ENCODE measurements at regions not wholly inside any gene's neighbourhood (a gene's known extent, or its start where the extent isn't known, plus 50 kb on each side); places are given as distances from the start of the nearest gene placed in this dataset.

DNA sequence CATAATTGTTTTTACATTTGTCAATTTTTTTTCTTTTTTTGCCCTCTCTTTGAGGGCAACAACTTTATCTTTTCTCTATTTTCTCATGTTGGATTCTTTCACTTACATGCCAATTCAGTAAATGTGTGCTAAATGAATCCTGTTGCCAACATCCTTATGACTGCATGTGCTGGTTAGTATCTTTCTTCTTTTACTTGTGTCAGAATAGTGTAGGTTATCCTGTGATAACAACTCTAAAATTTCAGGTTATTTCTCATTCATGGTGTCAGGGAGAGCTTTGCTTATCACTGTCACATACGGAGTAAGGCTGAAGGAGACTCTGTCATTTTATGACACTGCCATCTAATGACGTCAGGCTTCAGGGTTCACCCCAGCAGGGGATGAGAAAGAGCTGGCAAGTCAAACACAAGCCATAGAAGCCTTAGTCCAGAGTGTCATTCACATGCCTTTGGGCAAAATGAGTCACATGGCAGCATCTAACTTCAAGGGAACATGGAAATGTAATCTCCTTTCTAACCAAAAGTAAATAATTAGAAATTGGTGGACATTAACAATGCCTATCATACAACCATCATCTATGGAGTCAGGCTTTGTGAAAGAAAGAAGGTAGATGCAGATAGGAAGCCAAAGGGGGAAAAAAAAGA is 242.5 kb upstream of the ATP2B1 start:
- ChIA-PET POLR2A (interaction anchor here (0.6 to 1.5 kb wide), 2 partner anchors 242 to 329 kb away, joined by 3 read pairs; partner anchors contain the start of gene ATP2B1), CTCF (interaction anchor here (1.4 to 2.3 kb wide), 2 partner anchors 88 to 242 kb away, joined by 4 to 7 read pairs; partner anchors contain the start of gene ATP2B1)
- H3K9me3 ChIP-seq (ENCODE audit: low read length), result no peaks in the 10 kb centered on the region
- H3K27me3 Mint-ChIP-seq, result no peaks in the 10 kb centered on the region
- peak overlapping the region in 6 of 7 donors; percentile 7 to 65 (median 38) for H3K4me3 Mint-ChIP-seq
- H3K4me1 ChIP-seq (ENCODE audit: insufficient read depth, low read length), result peaks cover 40% of the 10 kb centered on the region
- no peaks in the 10 kb centered on the region for H3K27me3 ChIP-seq (ENCODE audit: insufficient read depth, low read length, poor library complexity, severe bottlenecking)
- H3K9me3 Mint-ChIP-seq, result no peaks in the 10 kb centered on the region
- H3K27ac ChIP-seq (ENCODE audit: low read depth, low read length), result no peak overlapping the region
- no peak overlapping the region for H3K4me3 ChIP-seq (ENCODE audit: low read length)
- H3K4me1 Mint-ChIP-seq, result peaks cover 43 to 62% (median 57%) of the 10 kb centered on the region in 3 donors
- no peaks in the 10 kb centered on the region for H3K36me3 ChIP-seq (ENCODE audit: insufficient read depth, low read length)
- DNase-seq, result peak in 1 of 5 donors; percentile 13
- H3K27ac Mint-ChIP-seq, result peak overlapping the region; percentile 51 to 96 (median 84)
- no peaks in the 10 kb centered on the region for H3K36me3 Mint-ChIP-seq

DNA sequence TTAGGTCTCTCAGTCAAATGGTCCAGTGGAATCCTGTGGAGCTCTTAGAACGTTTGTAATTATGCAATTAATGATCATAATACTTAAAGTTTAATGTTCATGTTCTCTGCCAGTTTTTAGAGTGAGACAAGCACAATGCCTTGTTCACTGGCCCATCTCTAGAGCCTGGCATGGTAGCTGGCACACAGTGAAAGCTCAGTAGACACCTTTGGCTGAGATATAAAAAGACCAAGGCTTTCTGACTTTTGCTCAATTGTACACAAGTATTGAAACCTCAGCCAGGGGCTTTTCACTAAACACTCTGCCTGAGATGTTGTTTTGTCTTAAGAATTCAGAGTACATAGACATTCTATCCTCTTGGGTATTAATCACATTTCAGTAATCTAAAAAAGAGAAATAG is 241.8 kb upstream of the ATP2B1 start:
- Mint-ChIP-seq H3K27me3 (no peaks in the 10 kb centered on the region), H3K36me3 (no peaks in the 10 kb centered on the region), H3K4me1 (peaks cover 43 to 67% (median 62%) of the 10 kb centered on the region in 3 donors), H3K9me3 (no peaks in the 10 kb centered on the region), H3K27ac (peak overlapping the region; percentile 66 to 96 (median 84)), H3K4me3 (peak overlapping the region; percentile 4 to 54 (median 32))
- Histone ChIP-seq H3K27ac (ENCODE audit: low read depth, low read length) (peak overlapping the region; percentile 40), H3K9me3 (ENCODE audit: low read length) (no peaks in the 10 kb centered on the region), H3K4me3 (ENCODE audit: low read length) (peak overlapping the region; percentile 0), H3K36me3 (ENCODE audit: insufficient read depth, low read length) (no peaks in the 10 kb centered on the region), H3K27me3 (ENCODE audit: insufficient read depth, low read length, poor library complexity, severe bottlenecking) (no peaks in the 10 kb centered on the region), H3K4me1 (ENCODE audit: insufficient read depth, low read length) (peaks cover 40% of the 10 kb centered on the region)
- CTCF ChIA-PET, result interaction anchor here (0.7 to 2.3 kb wide), 7 partner anchors 10 to 407 kb away, joined by 3 to 7 read pairs (median 3); partner anchors contain the start of gene ATP2B1
- no peak for DNase-seq
- POLR2A ChIA-PET, result interaction anchor here (1.5 kb wide), 1 partner anchor 241 kb away, joined by 3 read pairs; the partner anchor contains the start of gene ATP2B1

DNA sequence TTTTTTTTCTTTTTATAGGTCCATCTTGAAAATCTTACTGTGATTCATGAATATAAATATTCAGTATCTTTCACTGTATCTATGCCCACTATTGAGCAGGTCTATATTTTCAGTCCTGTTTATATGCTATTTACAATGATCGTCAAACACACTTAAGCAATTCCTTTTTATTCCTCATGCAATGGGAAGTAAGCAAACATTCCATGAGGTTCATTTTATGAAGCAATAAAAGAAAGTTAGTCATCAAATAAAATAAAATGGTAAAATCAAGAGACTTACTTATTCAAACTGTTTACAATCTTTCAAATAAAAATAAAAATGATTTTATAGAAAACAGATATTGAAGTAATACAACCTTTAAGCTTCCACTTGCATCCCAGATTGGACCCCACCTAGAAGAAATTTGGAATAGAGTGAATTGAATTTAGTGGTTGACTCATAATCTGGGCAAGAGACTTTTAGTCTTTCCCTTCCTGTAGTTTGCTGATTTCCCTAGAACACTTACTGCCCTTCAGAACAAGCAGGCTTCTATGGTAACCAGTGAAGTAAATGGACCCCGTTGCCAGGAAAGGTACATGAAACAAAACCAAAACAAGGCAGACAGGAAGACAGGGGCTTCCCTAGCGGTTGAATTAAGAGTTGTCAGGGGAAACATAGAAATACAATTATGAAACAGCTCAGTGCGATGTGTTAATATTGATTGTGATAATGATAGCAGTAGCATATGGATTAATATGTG is 241.0 kb upstream of the ATP2B1 start:
- Mint-ChIP-seq H3K36me3 (no peaks in the 10 kb centered on the region), H3K27ac (peak overlapping the region; percentile 66 to 96 (median 88)), H3K4me3 (peak overlapping the region; percentile 4 to 54 (median 38)), H3K27me3 (no peaks in the 10 kb centered on the region), H3K4me1 (peaks cover 47 to 74% (median 68%) of the 10 kb centered on the region in 3 donors), H3K9me3 (no peaks in the 10 kb centered on the region)
- DNase-seq, result peak in 4 of 5 donors; percentile 48 to 88 (median 84)
- Histone ChIP-seq H3K4me1 (ENCODE audit: insufficient read depth, low read length) (peaks cover 40% of the 10 kb centered on the region), H3K4me3 (ENCODE audit: low read length) (peak overlapping the region; percentile 0), H3K27ac (ENCODE audit: low read depth, low read length) (peak overlapping the region; percentile 40), H3K27me3 (ENCODE audit: insufficient read depth, low read length, poor library complexity, severe bottlenecking) (no peaks in the 10 kb centered on the region), H3K9me3 (ENCODE audit: low read length) (no peaks in the 10 kb centered on the region), H3K36me3 (ENCODE audit: insufficient read depth, low read length) (no peaks in the 10 kb centered on the region)
- POLR2A ChIA-PET, result interaction anchor here (0.7 to 1.5 kb wide), 2 partner anchors 86 to 241 kb away, joined by 3 read pairs; partner anchors contain the start of gene ATP2B1
- CTCF ChIA-PET, result interaction anchor here (0.7 to 2.3 kb wide), 9 partner anchors 11 to 406 kb away, joined by 3 to 7 read pairs (median 3); partner anchors contain the start of gene ATP2B1

DNA sequence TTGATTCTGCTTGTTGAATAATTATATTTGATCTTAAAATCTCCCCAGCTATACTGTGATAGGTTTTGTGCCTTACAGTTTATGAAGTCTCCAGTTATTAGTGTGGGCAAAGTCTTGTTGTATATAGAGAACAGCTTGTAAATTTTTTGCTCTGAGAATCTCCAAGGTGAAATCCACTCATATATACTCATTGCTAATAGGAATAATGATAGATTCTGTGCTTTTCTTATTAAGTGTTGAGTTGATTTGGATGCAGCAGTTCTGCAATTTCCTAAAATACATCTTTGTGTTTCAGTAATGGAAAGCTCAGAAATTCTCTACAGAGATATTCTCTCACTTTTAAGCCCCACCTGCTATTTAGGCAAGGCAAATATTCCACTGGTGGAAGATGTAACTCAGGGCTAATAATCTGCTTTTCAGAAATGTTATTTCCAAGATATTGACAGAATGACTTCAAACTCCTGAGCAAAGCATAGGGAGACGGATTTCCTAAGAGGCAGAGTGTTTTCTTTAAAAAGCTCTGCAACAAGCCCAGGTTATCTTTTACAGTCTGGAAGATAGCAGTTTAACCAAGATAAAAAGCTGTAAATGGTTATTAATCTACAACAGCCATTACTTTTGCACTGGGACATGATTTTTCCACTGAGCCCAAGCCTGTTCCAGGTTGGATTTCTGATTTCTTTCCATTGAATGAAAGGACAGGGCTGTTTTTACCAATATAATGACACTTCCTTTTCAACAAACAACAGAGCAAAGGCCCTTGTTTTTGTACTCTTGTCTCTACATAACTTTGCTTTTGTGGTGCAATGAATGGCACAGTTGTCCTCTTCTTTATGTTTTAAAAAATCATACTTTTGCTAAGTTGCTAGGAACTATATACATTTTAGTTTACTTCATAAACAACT is 239.9 kb upstream of the ATP2B1 start:
- peak overlapping the region in 4 of 7 donors; percentile 5 to 56 (median 33) for H3K4me3 Mint-ChIP-seq
- peaks cover 52 to 85% (median 78%) of the 10 kb centered on the region in 3 donors for H3K4me1 Mint-ChIP-seq
- ChIA-PET POLR2A (interaction anchor here (1.9 kb wide), 1 partner anchor 239 kb away, joined by 10 read pairs; the partner anchor contains the start of gene ATP2B1), CTCF (interaction anchor here (1.1 to 1.8 kb wide), 4 partner anchors 64 to 247 kb away, joined by 3 to 5 read pairs (median 4); partner anchors contain the start of gene ATP2B1)
- Histone ChIP-seq H3K4me1 (ENCODE audit: insufficient read depth, low read length) (peaks cover 40% of the 10 kb centered on the region), H3K27me3 (ENCODE audit: insufficient read depth, low read length, poor library complexity, severe bottlenecking) (no peaks in the 10 kb centered on the region), H3K27ac (ENCODE audit: low read depth, low read length) (no peak overlapping the region), H3K36me3 (ENCODE audit: insufficient read depth, low read length) (no peaks in the 10 kb centered on the region), H3K9me3 (ENCODE audit: low read length) (no peaks in the 10 kb centered on the region), H3K4me3 (ENCODE audit: low read length) (no peak overlapping the region)
- no peaks in the 10 kb centered on the region for H3K36me3 Mint-ChIP-seq
- H3K27ac Mint-ChIP-seq, result peak overlapping the region; percentile 66 to 96 (median 88)
- no peak for DNase-seq
- no peaks in the 10 kb centered on the region for H3K9me3 Mint-ChIP-seq
- no peaks in the 10 kb centered on the region for H3K27me3 Mint-ChIP-seq

DNA sequence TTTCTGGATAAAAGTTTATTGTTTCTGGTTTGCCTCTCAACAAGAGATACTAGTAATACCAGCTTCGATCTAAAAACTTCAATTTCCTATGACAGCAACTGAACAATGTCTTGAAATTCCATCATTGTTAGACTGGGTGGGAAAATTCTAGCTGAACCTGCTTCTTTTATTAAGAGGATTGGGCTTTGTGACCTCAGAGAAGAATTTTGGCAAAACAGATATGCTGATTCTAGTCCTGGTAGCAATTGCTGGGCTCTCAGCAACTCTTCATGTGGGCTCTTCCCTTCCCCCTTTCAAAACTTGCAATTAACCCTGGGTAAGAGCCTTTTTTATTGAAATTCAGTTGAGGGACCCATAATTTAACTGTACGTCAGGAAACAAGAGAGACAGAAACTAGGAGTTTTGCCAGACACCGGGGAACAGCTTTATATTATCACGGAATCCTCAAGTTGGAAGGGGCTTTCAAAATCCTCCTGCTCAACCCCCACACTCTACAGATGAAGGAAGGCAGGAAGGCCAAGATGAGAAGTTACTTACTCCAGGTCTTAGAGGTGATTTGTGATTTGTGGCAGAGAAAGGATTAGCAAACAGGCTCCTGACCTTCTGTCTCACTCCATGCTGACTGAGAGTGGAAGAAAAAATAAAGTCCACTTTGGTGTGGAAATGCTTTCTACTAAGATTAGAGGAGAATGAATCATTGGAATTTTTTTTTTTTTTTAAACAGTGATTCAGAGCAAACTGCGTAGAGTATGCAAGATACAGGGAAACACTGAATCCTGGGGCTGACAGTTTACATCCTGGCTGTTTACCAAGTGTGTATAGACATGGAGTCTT is 239.0 kb upstream of the ATP2B1 start:
- Histone ChIP-seq H3K4me1 (ENCODE audit: insufficient read depth, low read length) (peaks cover 40% of the 10 kb centered on the region), H3K27me3 (ENCODE audit: insufficient read depth, low read length, poor library complexity, severe bottlenecking) (no peaks in the 10 kb centered on the region), H3K4me3 (ENCODE audit: low read length) (no peak overlapping the region), H3K27ac (ENCODE audit: low read depth, low read length) (no peak overlapping the region), H3K36me3 (ENCODE audit: insufficient read depth, low read length) (no peaks in the 10 kb centered on the region), H3K9me3 (ENCODE audit: low read length) (no peaks in the 10 kb centered on the region)
- H3K27me3 Mint-ChIP-seq, result no peaks in the 10 kb centered on the region
- no peaks in the 10 kb centered on the region for H3K9me3 Mint-ChIP-seq
- H3K36me3 Mint-ChIP-seq, result no peaks in the 10 kb centered on the region
- POLR2A ChIA-PET, result interaction anchor here (1.9 kb wide), 1 partner anchor 238 kb away, joined by 10 read pairs; the partner anchor contains the start of gene ATP2B1
- CTCF ChIA-PET, result interaction anchor here (1.0 to 1.8 kb wide), 3 partner anchors 63 to 319 kb away, joined by 3 to 5 read pairs (median 3); partner anchors contain the start of gene ATP2B1
- H3K27ac Mint-ChIP-seq, result peak overlapping the region; percentile 66 to 96 (median 88)
- peaks cover 58 to 88% (median 86%) of the 10 kb centered on the region in 3 donors for H3K4me1 Mint-ChIP-seq
- H3K4me3 Mint-ChIP-seq, result peak overlapping the region in 1 of 7 donors; percentile 5
- DNase-seq, result no peak

DNA sequence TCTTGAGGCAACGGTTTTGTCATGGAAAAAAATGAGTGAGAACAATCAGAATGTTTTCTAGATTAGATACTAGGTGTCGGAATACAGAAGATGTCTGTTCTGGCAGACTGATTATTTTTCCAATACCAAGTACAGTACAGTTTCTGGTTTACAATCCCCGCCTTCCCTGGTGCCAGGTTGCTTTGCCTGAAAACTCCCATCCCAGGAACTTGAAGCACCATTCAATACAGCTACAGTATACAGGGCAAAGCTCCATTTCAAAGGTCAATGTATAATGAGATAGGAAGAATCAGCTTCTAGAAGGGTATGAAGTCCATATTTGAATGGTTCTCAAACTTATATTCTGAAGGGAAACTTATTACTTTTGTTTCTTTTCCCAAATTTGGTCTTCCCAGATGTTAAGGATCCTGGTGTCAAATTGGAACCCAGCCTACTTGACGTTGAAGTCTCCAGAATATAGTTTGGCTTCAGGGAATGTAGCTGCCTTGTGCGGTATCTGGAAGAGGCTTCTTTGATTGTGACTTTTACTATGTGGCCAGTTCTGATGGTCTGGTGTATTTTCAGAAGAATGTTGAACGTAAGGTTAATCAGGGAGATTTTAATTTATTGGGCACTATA is 238.0 kb upstream of the ATP2B1 start:
- Mint-ChIP-seq H3K4me3 (no peak overlapping the region), H3K4me1 (peaks cover 61 to 92% (median 91%) of the 10 kb centered on the region in 3 donors), H3K27me3 (peaks cover 0 to 1% of the 10 kb centered on the region in 2 donors), H3K27ac (peak overlapping the region in 7 of 8 donors; percentile 0 to 91 (median 13)), H3K9me3 (no peaks in the 10 kb centered on the region), H3K36me3 (no peaks in the 10 kb centered on the region)
- Histone ChIP-seq H3K36me3 (ENCODE audit: insufficient read depth, low read length) (no peaks in the 10 kb centered on the region), H3K4me3 (ENCODE audit: low read length) (no peak overlapping the region), H3K27me3 (ENCODE audit: insufficient read depth, low read length, poor library complexity, severe bottlenecking) (no peaks in the 10 kb centered on the region), H3K27ac (ENCODE audit: low read depth, low read length) (no peak overlapping the region), H3K9me3 (ENCODE audit: low read length) (no peaks in the 10 kb centered on the region), H3K4me1 (ENCODE audit: insufficient read depth, low read length) (peaks cover 37% of the 10 kb centered on the region)
- ChIA-PET CTCF (interaction anchor here (1.0 to 1.8 kb wide), 4 partner anchors 10 to 318 kb away, joined by 3 to 5 read pairs (median 3); partner anchors contain the start of gene ATP2B1), POLR2A (no interaction called here)
- no peak for DNase-seq

Data from CD8-positive, alpha-beta memory T cell (primary cell).